Activated CD8-positive, alpha-beta memory T cell treated with anti-CD3 and anti-CD28 coated beads for 36 hours (primary cell): ENCODE measurements at regions not wholly inside any gene's neighbourhood (a gene's known extent, or its start where the extent isn't known, plus 50 kb on each side); places are given as distances from the start of the nearest gene placed in this dataset.

Experiments
- CTCF ChIA-PET: fragments of 350-600 bp; sonication (Branson Sonifier 250); formaldehyde crosslinking; loops from one replicate; lab custom pipeline; 2021; ENCODE audit warnings: antibody characterized with exemption; lab: Charles Lee
- POLR2A ChIA-PET: fragments of 350-600 bp; sonication (Branson Sonifier 250); formaldehyde crosslinking; loops from one replicate; lab custom pipeline; 2021; ENCODE audit warnings: antibody characterized with exemption; lab: Charles Lee

DNA sequence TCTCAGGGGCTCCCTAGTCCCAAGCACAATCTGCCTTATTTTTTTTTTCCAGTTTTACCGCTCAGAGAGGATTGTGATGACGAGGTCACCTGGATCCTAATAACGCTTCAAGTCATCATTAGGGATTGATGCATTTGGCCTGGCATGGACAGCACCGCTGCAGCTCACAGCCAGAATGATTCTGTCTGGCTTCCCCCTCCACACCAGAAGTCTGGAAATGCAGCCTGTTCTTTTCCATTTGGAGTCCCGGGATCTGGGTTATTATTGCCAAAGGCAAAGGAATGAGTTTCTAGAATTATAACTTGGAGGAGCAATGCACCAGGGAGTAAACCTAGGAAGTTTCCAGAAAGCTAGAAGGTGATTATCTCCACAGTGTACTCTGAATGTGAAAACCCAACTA lies 81.1 kb upstream of the TAF1B start:
- CTCF ChIA-PET, result interaction anchor here (0.6 to 1.8 kb wide), 3 partner anchors 8 to 126 kb away, joined by 3 to 6 read pairs (median 3); no protein-coding TSS in a partner anchor
- POLR2A ChIA-PET, result no interaction called here

DNA sequence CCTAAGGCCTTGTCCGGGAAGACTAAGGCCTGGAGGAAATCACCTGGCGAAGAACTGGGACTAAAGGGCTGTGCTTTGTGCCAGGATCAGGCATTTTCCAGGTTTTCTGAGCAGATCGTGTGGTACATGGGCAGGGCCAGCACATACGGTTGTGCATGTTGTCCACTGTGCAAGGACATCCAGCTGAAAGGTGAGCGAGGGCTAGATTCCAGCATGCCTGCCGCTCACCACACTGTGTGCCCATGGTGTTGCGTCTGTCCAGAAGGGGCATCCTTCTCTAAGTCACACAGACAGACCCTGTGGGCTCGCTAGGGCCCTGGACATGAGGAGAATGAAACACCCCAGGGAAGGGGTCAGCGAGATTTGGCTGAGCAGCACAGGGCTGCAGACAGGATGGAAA lies 80.3 kb upstream of the TAF1B start:
- POLR2A ChIA-PET, result no interaction called here

DNA sequence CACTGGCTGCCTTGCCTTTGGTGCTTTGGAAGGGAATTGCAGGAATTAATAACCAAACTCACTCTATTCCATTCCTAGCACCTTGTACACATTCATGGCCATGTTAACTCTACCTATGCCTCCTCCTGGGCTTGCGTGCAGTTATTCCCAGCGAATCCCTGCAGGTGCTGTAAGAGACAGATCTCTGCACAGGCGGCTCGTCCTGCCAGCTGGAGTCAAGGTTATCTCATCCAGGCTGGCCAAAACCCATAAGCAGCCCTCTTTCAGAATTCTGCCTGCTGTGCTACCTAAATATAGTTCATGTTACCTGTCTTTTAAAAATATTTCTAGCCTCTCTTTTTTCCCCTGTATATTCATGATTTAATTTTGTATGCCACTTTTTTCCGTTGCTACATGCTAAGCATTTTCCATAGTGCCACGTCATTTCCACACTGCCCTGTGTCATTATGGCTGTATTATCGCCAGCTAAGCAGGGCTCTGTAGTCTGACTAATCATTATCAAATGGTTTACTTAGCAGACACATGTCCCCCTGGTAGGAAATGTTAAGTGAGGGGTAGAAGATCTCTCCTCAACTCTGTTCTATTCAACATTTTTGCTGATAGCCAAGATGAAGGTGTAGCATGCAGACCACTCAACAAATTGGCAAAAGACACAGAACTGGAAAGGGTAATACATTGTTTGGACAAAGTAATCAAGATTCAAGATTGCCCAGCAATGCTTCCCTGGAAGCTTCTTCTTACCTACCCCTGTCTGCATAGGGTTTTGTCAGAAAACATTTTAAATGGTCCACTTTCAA lies 79.7 kb upstream of the TAF1B start:
- CTCF ChIA-PET, result no interaction called here
- POLR2A ChIA-PET, result no interaction called here

More for the DNA sequence above, 80.3 kb upstream of the TAF1B start:
- CTCF ChIA-PET, result no interaction called here

DNA sequence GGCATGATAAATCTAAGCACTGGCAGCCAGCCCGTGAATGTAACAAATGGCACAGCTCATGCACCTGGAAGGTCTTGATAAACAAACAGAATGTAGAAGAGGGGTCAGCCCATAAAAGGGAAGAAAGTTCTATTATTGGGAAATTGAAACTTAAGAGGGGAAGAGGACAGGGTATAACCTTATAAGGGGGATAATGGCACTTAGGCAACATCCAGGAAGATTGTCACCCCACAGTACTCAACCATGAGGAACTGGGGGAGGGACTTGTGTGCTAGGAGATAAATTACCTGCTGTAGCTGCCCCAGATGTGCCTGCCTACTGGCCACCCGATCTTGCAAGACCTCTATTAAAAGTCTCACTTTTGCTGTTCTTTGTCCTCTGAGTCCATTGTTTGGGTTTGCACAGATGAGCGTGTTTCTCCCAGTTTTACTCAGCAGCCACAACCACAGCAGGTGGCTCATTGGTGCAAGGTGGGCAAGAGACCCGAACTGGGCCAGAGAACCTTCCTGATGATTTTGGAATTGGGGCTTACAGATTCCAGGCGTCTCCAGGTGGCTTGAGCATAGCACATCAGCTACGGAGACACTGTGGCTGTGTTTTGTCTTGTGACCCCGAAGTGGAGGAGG lies 79.0 kb upstream of the TAF1B start:
- ChIA-PET CTCF (no interaction called here), POLR2A (no interaction called here)

DNA sequence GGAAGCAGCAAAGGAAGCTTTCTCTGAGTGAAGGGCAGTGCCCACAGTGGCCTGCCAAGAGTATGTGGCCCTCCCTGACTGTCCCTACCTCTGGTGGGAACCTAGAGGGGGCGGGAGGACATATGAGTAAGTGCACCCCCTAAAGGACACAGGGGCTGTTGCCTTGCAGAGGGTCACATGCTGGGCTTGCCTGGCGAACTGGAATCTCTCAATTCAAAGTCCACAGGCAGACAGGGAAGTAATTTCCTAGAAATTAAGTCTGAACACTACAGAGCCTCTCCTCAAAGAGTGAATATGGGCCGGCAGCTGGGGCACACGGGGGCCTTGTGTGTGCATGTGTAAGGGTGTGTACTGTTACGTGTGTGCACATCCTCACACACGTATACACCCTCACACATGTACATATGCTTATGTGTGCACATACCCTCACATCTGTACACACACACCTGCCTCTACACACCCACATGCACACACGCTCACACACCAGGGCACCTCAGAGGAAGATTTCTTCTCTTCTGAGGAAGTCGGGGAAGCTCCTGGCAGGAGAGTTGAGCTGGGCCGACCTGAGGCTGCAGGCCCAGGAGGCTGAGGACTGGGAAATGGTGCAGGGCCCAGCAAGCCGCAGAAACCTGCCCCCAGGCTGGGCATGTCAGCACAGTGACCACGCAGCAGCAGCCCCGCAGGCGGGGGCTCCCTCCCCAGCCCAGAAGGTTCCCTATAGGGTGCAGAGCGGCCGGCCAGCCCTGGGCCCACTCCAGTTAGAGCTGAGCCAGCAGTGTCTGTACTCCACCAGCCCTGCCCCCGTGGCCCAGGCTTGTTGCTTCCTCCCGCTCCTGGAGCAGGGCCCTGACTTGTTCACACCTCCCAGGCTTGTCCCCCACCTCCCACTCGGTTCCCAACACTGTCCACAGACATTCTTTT lies 77.4 kb upstream of the TAF1B start:
- POLR2A ChIA-PET, result no interaction called here
- CTCF ChIA-PET, result no interaction called here

DNA sequence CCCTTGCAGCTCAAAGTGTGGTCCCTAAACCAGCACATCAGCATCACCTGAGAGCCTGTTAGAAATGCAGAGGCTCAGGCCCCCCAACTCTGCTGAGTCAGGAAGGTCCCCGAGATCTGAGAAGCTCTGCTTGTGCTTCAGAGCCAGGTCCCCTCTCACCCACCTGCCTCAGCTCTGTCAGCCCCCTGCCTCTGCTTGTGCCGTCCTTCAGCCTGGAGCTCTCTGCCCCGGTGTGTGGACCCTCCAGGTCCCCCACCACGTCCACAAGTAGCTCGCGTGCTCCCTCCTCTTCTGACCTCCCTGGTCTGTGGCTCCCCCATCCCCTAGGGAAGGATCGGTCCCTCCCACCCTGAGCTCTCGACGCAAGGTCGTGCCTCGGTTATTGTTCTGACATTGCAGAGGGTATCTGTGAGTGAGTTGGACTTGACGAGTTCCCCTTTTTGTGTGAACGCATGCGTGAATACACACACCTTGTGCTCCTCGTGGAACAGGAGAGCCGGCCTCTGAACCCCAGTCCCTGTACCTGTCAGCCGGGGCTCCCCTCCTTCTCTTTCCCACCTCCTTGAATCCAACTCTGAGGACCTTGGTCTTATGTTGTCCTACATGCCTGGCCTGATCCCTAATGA lies 75.5 kb upstream of the TAF1B start:
- ChIA-PET POLR2A (interaction anchor here (0.5 to 0.6 kb wide), 2 partner anchors 12 to 14 kb away, joined by 4 read pairs; no protein-coding TSS in a partner anchor), CTCF (interaction anchor here (3.4 to 3.5 kb wide), 2 partner anchors 12 to 15 kb away, joined by 11 to 17 read pairs; no protein-coding TSS in a partner anchor)

DNA sequence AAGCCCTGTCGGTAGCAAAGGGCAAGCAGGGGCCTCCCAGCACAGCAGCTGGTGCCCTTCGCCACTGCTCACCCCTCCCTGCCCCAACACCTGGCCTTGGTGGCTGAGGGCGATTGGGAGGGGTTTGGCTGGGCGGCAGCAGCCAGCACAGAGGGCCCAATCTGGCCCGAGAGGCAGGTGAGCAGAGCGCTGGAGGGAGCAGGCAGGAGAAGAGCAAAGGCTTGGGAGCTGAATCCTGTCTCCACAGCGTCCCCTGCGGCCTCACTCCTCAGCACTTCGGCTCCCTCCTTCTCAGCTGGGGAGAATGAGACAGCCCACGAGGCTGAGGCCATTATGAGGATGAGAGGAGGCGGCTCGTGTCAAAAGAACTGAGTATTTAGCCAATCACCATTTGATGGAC lies 74.9 kb upstream of the TAF1B start:
- ChIA-PET POLR2A (interaction anchor here (0.5 kb wide), 1 partner anchor 15 kb away, joined by 4 read pairs; no protein-coding TSS in a partner anchor), CTCF (interaction anchor here (0.9 to 3.8 kb wide), 4 partner anchors 9 to 32 kb away, joined by 3 to 30 read pairs (median 14); no protein-coding TSS in a partner anchor)

DNA sequence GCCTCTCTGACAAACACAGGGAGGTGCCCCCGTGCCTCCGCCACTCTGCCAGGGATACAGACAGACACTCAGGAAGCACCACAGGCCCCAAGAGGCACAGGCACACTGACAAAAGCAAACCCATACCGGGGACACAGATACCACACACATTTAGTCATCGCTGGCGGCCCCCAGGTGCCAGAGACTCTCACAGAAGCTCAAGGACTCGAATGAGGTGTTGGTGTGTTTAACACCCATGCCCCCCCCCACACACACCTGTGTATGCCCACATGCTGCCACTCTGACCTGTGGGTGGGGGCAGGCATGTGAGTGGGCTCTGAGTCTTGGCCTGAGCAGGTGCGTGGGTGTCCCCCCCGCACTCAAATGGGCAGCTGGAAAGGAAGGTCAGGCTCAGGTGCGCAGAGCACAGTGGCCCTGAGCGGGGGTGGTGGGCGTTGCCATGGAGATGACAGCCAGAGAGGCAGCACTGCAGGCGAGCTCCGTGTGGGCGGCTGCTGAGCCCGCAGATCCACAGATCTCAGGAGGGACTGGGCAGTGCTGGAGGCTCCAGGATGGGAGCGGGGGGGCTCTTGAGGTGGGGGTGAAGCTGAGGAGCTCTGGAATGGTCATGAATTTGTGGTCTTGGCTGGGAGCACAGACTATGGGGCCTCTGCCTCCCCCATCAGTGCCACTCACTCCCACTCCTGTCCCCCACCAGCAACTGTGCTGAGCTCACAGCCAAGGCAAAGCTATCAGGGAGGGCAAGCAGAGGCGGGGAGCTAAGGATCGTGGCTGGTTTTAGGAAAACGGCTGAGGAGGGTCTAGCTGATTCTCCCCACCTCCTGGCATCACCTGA lies 73.9 kb upstream of the TAF1B start:
- POLR2A ChIA-PET, result interaction anchor here (1.0 kb wide), 1 partner anchor 139 kb away, joined by 3 read pairs; the partner anchor contains the start of gene YWHAQ
- CTCF ChIA-PET, result interaction anchor here (0.6 to 3.8 kb wide), 15 partner anchors 8 to 280 kb away, joined by 3 to 30 read pairs (median 5); no protein-coding TSS in a partner anchor

DNA sequence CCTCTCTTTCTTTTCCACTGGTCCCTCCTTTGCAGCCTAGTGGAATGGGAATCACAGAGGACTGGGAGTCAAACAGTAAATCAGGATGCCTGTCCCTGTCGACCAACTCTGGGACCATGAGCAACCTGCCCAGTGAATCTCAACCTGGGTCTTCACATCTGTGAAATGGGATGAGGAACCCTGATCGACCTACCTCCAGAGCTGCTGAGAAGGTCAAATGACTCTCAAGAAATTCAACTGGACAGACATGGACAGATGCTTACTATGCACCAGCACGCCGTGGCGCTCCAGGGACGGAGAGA lies 73.3 kb upstream of the TAF1B start:
- POLR2A ChIA-PET, result interaction anchor here (1.0 kb wide), 1 partner anchor 139 kb away, joined by 3 read pairs; the partner anchor contains the start of gene YWHAQ
- CTCF ChIA-PET, result interaction anchor here (0.6 to 3.8 kb wide), 15 partner anchors 8 to 279 kb away, joined by 3 to 30 read pairs (median 5); no protein-coding TSS in a partner anchor

DNA sequence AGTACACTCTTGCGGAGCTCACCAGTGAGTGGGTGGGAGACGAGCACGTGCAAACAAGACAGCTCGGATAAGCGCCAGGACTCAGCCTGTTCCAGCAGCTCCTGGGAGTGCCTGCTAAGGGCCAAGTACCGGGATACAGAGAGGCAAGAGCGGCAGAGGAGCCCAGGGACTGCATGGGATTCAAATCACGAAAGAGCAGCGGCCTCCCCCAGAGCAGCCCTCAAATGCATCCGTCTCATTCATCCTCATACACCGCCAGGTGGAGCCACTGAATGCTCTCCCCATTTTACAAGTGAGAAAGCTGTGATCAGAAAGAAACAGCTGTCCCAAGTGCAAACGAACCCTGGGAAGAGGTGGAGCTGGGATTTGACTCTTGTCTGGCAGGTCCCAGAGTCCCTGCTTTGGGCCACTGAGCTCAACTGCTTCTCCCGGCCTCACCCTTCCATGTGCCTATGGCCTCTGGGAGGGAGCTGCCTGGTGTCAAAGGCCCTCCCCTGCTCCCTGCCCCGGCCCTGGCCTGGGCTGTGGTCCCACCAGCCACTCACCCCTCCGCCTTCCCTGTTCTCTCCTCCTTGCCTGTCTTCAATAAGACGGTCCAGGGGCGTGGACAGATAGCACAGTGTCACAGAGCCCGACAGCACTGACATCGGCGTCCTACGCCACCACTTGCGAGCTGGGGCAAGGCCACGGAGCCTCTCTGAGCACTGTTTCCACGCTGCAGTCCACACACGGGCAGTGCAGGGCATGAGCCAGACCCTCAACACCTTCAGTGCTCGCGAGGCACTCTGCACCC lies 72.8 kb upstream of the TAF1B start:
- ChIA-PET CTCF (interaction anchor here (0.6 to 3.8 kb wide), 16 partner anchors 9 to 279 kb away, joined by 3 to 30 read pairs (median 4); no protein-coding TSS in a partner anchor), POLR2A (interaction anchor here (1.0 kb wide), 1 partner anchor 140 kb away, joined by 3 read pairs; the partner anchor contains the start of gene YWHAQ)

DNA sequence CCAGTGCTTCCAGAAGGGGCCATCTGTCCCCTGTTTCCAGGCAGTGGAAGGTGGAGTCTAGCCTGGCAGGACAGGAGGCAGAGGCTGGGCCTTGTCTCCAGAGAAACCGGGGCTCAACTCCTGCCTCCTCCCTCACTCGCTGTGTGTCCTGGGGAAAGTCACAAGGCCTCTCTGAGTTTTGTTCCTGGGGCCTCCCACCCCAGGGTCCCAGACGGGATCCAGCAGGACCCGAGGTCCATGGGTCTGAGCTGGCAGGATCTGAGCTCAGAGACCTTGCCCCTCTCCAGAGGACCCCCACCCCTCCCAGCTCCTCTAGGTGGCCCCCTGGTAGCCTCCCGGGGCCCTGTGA lies 72.2 kb upstream of the TAF1B start:
- POLR2A ChIA-PET, result no interaction called here
- CTCF ChIA-PET, result interaction anchor here (1.0 to 3.8 kb wide), 11 partner anchors 8 to 175 kb away, joined by 3 to 30 read pairs (median 8); no protein-coding TSS in a partner anchor

DNA sequence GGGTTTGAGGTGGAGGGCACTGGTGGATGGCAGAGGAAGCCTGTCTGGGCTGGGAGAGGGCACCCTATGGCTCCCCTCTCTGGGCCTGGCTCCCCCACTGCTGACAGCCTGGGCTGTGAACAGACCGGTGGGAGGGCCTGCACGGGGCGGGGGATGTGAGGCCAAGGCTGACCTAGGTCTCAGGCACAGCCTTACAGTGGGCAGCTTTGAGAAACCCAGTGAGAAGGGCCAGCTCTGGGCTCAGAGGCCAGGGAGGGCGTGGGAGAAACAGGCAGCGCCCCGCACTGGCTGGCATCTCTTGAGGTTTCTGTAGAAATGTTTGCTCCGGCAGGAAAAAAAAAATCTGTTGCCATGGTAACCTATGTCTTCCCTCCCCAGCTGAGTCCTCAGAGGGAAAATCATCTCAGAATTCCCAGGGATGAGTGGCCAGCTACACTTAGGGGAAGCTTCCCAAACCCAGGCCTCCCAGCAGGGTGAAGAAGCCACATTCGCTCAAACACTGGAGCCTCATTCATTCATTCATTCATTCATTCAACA lies 71.7 kb upstream of the TAF1B start:
- CTCF ChIA-PET, result interaction anchor here (1.0 to 3.8 kb wide), 5 partner anchors 10 to 42 kb away, joined by 3 to 30 read pairs (median 6); no protein-coding TSS in a partner anchor
- POLR2A ChIA-PET, result no interaction called here

DNA sequence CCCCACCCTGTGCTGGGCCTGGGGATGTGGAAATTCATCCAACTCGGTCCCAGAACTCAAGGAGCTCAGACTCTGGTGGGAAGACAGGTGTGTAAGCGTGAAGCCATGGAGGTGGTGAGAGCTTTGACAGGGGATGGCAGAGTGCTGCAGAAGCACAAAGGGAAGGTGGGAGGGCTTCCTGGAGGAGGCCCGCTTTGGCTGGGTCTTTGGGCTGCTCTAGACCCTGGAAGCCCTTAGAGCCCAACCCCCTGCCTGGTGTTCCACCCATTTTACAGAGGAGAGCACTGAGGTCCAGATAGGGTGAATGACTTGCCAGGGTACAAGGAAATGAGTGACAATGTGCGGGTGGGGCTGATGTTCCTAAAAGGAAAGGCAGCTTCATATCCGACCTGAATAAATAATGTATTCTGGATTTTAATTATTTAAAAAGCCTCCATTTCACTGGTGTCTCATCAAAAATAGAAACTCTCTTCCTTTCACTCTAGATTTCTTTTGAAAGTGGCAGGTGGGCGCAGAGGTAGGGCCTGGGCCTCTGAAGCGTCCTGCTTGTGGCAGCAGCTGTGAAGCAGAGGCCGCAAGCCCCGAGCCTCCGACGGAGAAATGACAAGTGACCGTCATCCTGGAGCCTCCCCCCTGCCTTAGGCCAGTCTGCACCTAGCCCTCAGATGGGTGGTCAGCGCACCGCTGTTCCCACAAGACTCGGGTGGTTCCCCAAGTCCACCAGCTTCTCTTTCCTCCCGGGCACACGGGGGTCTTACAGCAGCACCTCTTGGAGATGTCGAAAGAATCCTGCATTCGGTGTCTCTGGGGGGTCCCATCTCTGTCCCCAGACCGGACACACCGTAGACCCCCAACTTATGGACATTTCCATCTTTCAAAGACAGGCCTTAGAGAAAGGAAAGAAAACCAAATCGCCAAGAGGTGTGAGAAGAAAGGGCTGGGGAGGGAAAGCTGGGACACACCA lies 71.0 kb upstream of the TAF1B start:
- POLR2A ChIA-PET, result no interaction called here
- CTCF ChIA-PET, result interaction anchor here (1.7 to 3.8 kb wide), 3 partner anchors 11 to 41 kb away, joined by 6 to 30 read pairs (median 17); no protein-coding TSS in a partner anchor

DNA sequence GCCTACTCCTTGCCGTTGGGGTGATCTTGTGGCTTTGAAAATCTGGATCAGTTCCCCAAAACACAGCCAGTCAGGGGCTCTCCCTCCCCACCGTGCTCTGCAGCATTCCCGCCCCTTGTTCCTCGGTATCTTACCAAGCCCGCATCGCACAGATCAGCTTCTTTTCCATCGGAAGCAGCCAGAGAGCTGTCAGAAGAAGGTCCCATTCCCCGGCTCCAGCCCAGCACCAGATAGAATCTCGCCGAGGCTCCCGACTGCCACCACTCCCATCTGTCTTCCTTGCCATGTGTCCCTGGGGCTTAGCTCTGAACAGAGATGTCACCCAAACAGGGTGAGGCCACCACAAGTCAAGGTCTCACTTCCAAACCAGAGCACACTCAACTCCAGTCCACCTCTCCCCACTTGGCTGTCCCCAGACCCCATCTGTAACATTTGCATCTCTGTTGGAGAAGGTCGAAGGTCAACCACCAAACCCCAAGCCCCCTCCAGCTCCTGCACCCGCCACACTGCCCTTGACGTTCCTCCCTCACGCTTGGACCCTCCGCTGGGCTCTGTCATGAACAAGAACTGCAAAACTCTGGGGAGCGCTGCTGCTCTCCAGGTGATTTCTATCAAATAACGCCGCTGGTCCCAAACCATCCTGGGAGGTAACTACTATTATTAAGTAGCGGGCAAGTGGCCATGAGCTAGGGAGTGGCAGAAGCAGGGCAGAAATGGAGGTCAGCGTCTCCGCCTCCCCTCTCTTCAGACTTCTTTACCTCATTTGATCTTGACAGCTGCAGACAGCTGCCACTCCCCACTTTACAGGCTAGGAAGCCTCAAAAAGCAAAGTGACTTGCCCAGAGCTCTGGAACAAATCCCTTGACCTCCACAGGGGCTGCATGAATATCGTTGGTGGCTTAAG lies 70.0 kb upstream of the TAF1B start:
- ChIA-PET CTCF (interaction anchor here (0.6 to 1.7 kb wide), 2 partner anchors 12 to 43 kb away, joined by 3 to 6 read pairs; no protein-coding TSS in a partner anchor), POLR2A (no interaction called here)

DNA sequence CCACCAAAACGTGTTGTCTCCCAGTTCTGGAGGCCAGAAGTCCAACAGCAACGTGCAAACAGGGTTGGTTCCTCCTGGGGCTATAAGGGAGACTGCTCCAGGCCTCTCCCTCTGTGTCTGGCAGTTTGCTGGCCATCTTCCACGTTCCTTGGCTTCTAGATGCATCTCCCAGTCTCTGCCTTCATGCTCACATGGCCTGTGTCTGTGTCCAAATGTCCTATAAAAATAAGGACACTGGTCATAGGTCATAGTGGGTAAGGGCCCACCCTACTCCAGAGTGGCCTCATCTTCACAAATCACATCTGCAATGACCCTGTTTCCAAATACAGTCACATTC lies 69.4 kb upstream of the TAF1B start:
- CTCF ChIA-PET, result no interaction called here
- POLR2A ChIA-PET, result no interaction called here
